GM12865 (cell line): ENCODE measurements at regions not wholly inside any gene's neighbourhood (a gene's known extent, or its start where the extent isn't known, plus 50 kb on each side); places are given as distances from the start of the nearest gene placed in this dataset.

Source experiments
- DNase-seq: peaks from one replicate; pipeline ENCODE4 v3.0.0; 2010; ENCODE audit warnings: low read depth
- H3K4me3 ChIP-seq: 2 replicates; pipeline ENCODE4 v1.5.1; 2011; ENCODE audit warnings: mild to moderate bottlenecking, low read depth, low read length, control low read depth
- CTCF ChIP-seq: IDR thresholded peaks from 2 replicates; pipeline ENCODE4 v1.5.1; 2011; ENCODE audit warnings: low read length, control low read depth, low read depth, inconsistent platforms; ENCODE audit not compliant: insufficient read depth; ENCODE audit errors: missing control alignments

- DNase-seq, result no peak
- no peak overlapping the region for H3K4me3 ChIP-seq
- no peak for TF ChIP-seq CTCF
Measured at GRCh38 chr14:100467046-100467750, 120.0 kb downstream of the BEGAIN start.

GRCh38 chr14:100467939-100468338 is 119.3 kb downstream of the BEGAIN start:
- no peak for TF ChIP-seq CTCF
- no peak for DNase-seq
- no peak overlapping the region for H3K4me3 ChIP-seq

- TF ChIP-seq CTCF, result no peak
- DNase-seq, result no peak
- no peak overlapping the region for H3K4me3 ChIP-seq
Measured at GRCh38 chr14:100468557-100468956, 118.7 kb downstream of the BEGAIN start.

GRCh38 chr14:100469632-100470522 is 117.3 kb downstream of the BEGAIN start:
- no peak for DNase-seq

DNA sequence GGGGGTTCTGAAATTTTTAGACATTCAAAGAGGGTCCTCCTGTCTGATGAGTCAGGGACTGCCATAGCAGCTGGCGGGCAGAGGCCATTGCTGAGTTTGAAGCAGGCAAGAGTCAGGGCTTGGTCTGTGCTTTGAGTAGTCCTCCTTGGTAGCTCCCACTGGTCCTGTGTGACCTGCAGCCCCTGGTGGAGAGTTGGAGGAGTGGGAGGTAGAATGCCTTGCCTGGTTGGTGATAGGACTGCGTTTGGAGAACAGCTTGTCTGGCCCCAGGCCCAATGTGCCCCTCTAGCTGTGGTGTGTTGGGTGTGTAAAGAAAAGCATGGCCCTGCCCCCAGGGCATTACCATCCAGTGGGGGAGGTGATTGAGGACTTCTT is 116.7 kb downstream of the BEGAIN start:
- H3K4me3 ChIP-seq, result no peak overlapping the region
- TF ChIP-seq CTCF, result no peak
- no peak for DNase-seq

More at GRCh38 chr14:100469632-100470522, 117.3 kb downstream of the BEGAIN start:
- no peak overlapping the region for H3K4me3 ChIP-seq
- no peak for TF ChIP-seq CTCF

GRCh38 chr14:100471441-100472093 is 115.7 kb downstream of the BEGAIN start:
- no peak for DNase-seq

More at GRCh38 chr14:100471441-100472093, 115.7 kb downstream of the BEGAIN start:
- no peak overlapping the region for H3K4me3 ChIP-seq
- no peak for TF ChIP-seq CTCF
